DMS153 (cell line): ENCODE measurements at regions not wholly inside any gene's neighbourhood (a gene's known extent, or its start where the extent isn't known, plus 50 kb on each side); places are given as distances from the start of the nearest gene placed in this dataset.
A peak's percentile ranks its signal among the peaks of the same experiment; 100 is the strongest.
"Not testable (repeated sequence)": the region's sequence is repeated elsewhere in the genome, so short reads cannot be mapped to it uniquely, and the experiment has no call there.

Source experiments
- DNase-seq: peaks from one replicate; lab custom pipeline; 2025; lab: John Stamatoyannopoulos, UW

- no peak for DNase-seq
Measured at GRCh38 chr12:38016602-38017001, 300.0 kb upstream of the ALG10B start.

- no peak for DNase-seq
Measured at GRCh38 chr12:38025916-38026315, 290.7 kb upstream of the ALG10B start.

GRCh38 chr12:38053113-38053512, 263.5 kb upstream of the ALG10B start:
- no peak for DNase-seq

GRCh38 chr12:38053655-38054464, 262.7 kb upstream of the ALG10B start:
- no peak for DNase-seq

GRCh38 chr12:38056701-38057689, 259.6 kb upstream of the ALG10B start:
- no peak for DNase-seq

GRCh38 chr12:38099686-38100085, 216.9 kb upstream of the ALG10B start:
- no peak for DNase-seq

GRCh38 chr12:38101753-38102152, 214.8 kb upstream of the ALG10B start:
- DNase-seq: no peak

GRCh38 chr12:38102197-38102596, 214.4 kb upstream of the ALG10B start:
- no peak for DNase-seq

GRCh38 chr12:38110026-38110699, 206.4 kb upstream of the ALG10B start:
- no peak for DNase-seq

- no peak for DNase-seq
Measured at GRCh38 chr12:38113991-38114390, 202.6 kb upstream of the ALG10B start.

- DNase-seq: no peak
Measured at GRCh38 chr12:38116968-38117367, 199.6 kb upstream of the ALG10B start.

GRCh38 chr12:38118632-38119031, 197.9 kb upstream of the ALG10B start:
- DNase-seq: no peak

GRCh38 chr12:38120438-38120837, 196.1 kb upstream of the ALG10B start:
- no peak for DNase-seq

GRCh38 chr12:38123028-38123427, 193.5 kb upstream of the ALG10B start:
- not testable (repeated sequence) for DNase-seq

GRCh38 chr12:38123566-38124246, 192.9 kb upstream of the ALG10B start:
- DNase-seq: no peak

GRCh38 chr12:38124247-38125012, 192.1 kb upstream of the ALG10B start:
- no peak for DNase-seq

- DNase-seq: no peak
Measured at GRCh38 chr12:38132139-38132538, 184.4 kb upstream of the ALG10B start.

GRCh38 chr12:38137287-38137686, 179.3 kb upstream of the ALG10B start:
- no peak for DNase-seq

GRCh38 chr12:38137716-38138115, 178.9 kb upstream of the ALG10B start:
- DNase-seq: no peak

GRCh38 chr12:38138225-38139221, 178.1 kb upstream of the ALG10B start:
- DNase-seq: peak; percentile 27
